OCI-LY3 (cell line): ENCODE measurements at regions not wholly inside any gene's neighbourhood (a gene's known extent, or its start where the extent isn't known, plus 50 kb on each side); places are given as distances from the start of the nearest gene placed in this dataset.

Source experiments
- H2AFZ ChIP-seq: fragments of 200-600, 300-600 bp; shearing (Covaris generic); 2 replicates; pipeline ENCODE4 v1.6.0; 2014; ENCODE audit warnings: antibody characterized with exemption, low read depth, low read length
- H3K27ac ChIP-seq: fragments of 200-600, 300-600 bp; sonication (generic); 2 replicates; pipeline ENCODE4 v1.5.1; 2014; ENCODE audit warnings: mild to moderate bottlenecking, low read length, moderate library complexity, mixed read lengths
- H3K27me3 ChIP-seq: fragments of 200-600, 300-600 bp; sonication (generic); 2 replicates; pipeline ENCODE4 v1.6.1; 2014; ENCODE audit warnings: low read depth, low read length, mixed read lengths
- H3K36me3 ChIP-seq: fragments of 200-600, 300-600 bp; sonication (generic); replicated peaks from 2 replicates; pipeline ENCODE3; 2014; ENCODE audit warnings: low read depth, low read length, mixed read lengths
- H3K4me1 ChIP-seq: fragments of 300-600, 200-600 bp; sonication (generic); 2 replicates; pipeline ENCODE4 v1.6.1; 2014; ENCODE audit warnings: low read length, mixed read lengths
- H3K4me2 ChIP-seq: fragments of 200-600, 300-600 bp; sonication (generic); 2 replicates; pipeline ENCODE4 v1.6.1; 2014; ENCODE audit warnings: low read length, mixed read lengths
- H3K4me3 ChIP-seq: fragments of 300-600, 200-600 bp; sonication (generic); 2 replicates; pipeline ENCODE4 v1.5.1; 2014; ENCODE audit warnings: antibody characterized with exemption, mild to moderate bottlenecking, low read length, moderate library complexity
- H3K79me2 ChIP-seq: fragments of 300-600, 200-600 bp; shearing (Covaris generic); 2 replicates; pipeline ENCODE4 v1.6.1; 2014; ENCODE audit warnings: mild to moderate bottlenecking, low read length, mixed read lengths
- H3K9ac ChIP-seq: fragments of 300-600, 200-600 bp; shearing (Covaris generic); 2 replicates; pipeline ENCODE4 v1.6.0; 2014; ENCODE audit warnings: mild to moderate bottlenecking, low read length, moderate library complexity
- H3K9me3 ChIP-seq: fragments of 200-600, 300-600 bp; shearing (Covaris generic); 2 replicates; pipeline ENCODE4 v1.6.1; 2014; ENCODE audit warnings: low read length, mixed read lengths; ENCODE audit not compliant: insufficient read depth
- H4K20me1 ChIP-seq: fragments of 200-600, 300-600 bp; sonication (generic); 2 replicates; pipeline ENCODE4 v1.6.1; 2016; ENCODE audit warnings: low read length, mixed read lengths; ENCODE audit not compliant: insufficient read depth
- CTCF ChIP-seq: fragments of 200-600, 300-600 bp; sonication (generic); IDR thresholded peaks from 2 replicates; pipeline ENCODE4 v1.5.1; 2014; ENCODE audit warnings: antibody characterized with exemption, low read length, low read depth
- EZH2phosphoT487 ChIP-seq: fragments of 200-600 bp; shearing (Covaris generic); IDR thresholded peaks from 2 replicates; pipeline ENCODE4 v1.6.1; 2018; ENCODE audit warnings: antibody characterized with exemption, mixed run types, low read depth

GRCh38 chr12:76266797-76267196, 81.4 kb downstream of the BBS10 start:
- no peaks in the 10 kb centered on the region for H4K20me1 ChIP-seq
- no peaks in the 10 kb centered on the region for H3K79me2 ChIP-seq
- H3K27me3 ChIP-seq = no peaks in the 10 kb centered on the region
- H3K4me2 ChIP-seq = no peak overlapping the region
- no peaks in the 10 kb centered on the region for H3K9me3 ChIP-seq
- H3K4me1 ChIP-seq = peaks cover 5% of the 10 kb centered on the region
- no peaks in the 10 kb centered on the region for H3K36me3 ChIP-seq
- no peak overlapping the region for H3K27ac ChIP-seq
- no peak overlapping the region for H2AFZ ChIP-seq
- H3K9ac ChIP-seq = no peak overlapping the region
- TF ChIP-seq EZH2phosphoT487 = no peak
- no peak for TF ChIP-seq CTCF
- no peak overlapping the region for H3K4me3 ChIP-seq

GRCh38 chr12:76265424-76266180, 82.6 kb downstream of the BBS10 start:
- H3K9me3 ChIP-seq = no peaks in the 10 kb centered on the region
- peaks cover 5% of the 10 kb centered on the region for H3K4me1 ChIP-seq
- no peak overlapping the region for H3K27ac ChIP-seq
- H3K27me3 ChIP-seq = no peaks in the 10 kb centered on the region
- TF ChIP-seq CTCF (no peak), EZH2phosphoT487 (no peak)
- H3K36me3 ChIP-seq = no peaks in the 10 kb centered on the region
- H3K9ac ChIP-seq = no peak overlapping the region
- H3K79me2 ChIP-seq = no peaks in the 10 kb centered on the region
- no peak overlapping the region for H3K4me2 ChIP-seq
- no peaks in the 10 kb centered on the region for H4K20me1 ChIP-seq
- no peak overlapping the region for H2AFZ ChIP-seq
- no peak overlapping the region for H3K4me3 ChIP-seq

GRCh38 chr12:76264611-76265012, 83.6 kb downstream of the BBS10 start:
- Histone ChIP-seq H3K4me2 (no peak overlapping the region), H3K36me3 (no peaks in the 10 kb centered on the region), H3K27ac (no peak overlapping the region), H3K27me3 (no peaks in the 10 kb centered on the region), H3K9me3 (no peaks in the 10 kb centered on the region), H2AFZ (no peak overlapping the region), H3K9ac (no peak overlapping the region), H3K4me3 (no peak overlapping the region), H3K4me1 (peaks cover 5% of the 10 kb centered on the region), H4K20me1 (no peaks in the 10 kb centered on the region), H3K79me2 (no peaks in the 10 kb centered on the region)
- no peak for TF ChIP-seq EZH2phosphoT487
- no peak for TF ChIP-seq CTCF

GRCh38 chr12:76263696-76264095, 84.5 kb downstream of the BBS10 start:
- Histone ChIP-seq H2AFZ (no peak overlapping the region), H4K20me1 (no peaks in the 10 kb centered on the region), H3K27me3 (no peaks in the 10 kb centered on the region), H3K36me3 (no peaks in the 10 kb centered on the region), H3K9ac (no peak overlapping the region), H3K79me2 (no peaks in the 10 kb centered on the region), H3K27ac (no peak overlapping the region), H3K4me2 (no peak overlapping the region), H3K9me3 (no peaks in the 10 kb centered on the region), H3K4me3 (no peak overlapping the region), H3K4me1 (peaks cover 5% of the 10 kb centered on the region)
- TF ChIP-seq EZH2phosphoT487 = no peak
- no peak for TF ChIP-seq CTCF
